Activated CD8-positive, alpha-beta T cell treated with anti-CD3 and anti-CD28 coated beads for 36 hours (primary cell): ENCODE measurements at regions not wholly inside any gene's neighbourhood (a gene's known extent, or its start where the extent isn't known, plus 50 kb on each side); places are given as distances from the start of the nearest gene placed in this dataset.
"Not testable (repeated sequence)": the region's sequence is repeated elsewhere in the genome, so short reads cannot be mapped to it uniquely, and the experiment has no call there.

Experiments
- ATAC-seq: fragments of 200-7000 bp; cut with Tn5 transposase; one replicate; pipeline ENCODE4 v1.10.0; 2021; ENCODE audit warnings: mild to moderate bottlenecking, moderate library complexity
- CTCF ChIA-PET: fragments of 350-600 bp; sonication (Branson Sonifier 250); formaldehyde crosslinking; loops from one replicate; lab custom pipeline; 2021; ENCODE audit warnings: antibody characterized with exemption; lab: Charles Lee
- POLR2A ChIA-PET: fragments of 350-600 bp; sonication (Branson Sonifier 250); formaldehyde crosslinking; loops from one replicate; lab custom pipeline; 2021; ENCODE audit warnings: antibody characterized with exemption; lab: Charles Lee
- DNase-seq: peaks from one replicate; pipeline ENCODE4 v3.0.0-alpha.2; 2020
- H3K27ac Mint-ChIP-seq: one replicate; pipeline ENCODE4 v1.8.0; 2021; ENCODE audit warnings: mild to moderate bottlenecking, mixed read lengths
- H3K27me3 Mint-ChIP-seq: one replicate; pipeline ENCODE4 v1.8.0; 2021; ENCODE audit warnings: mixed read lengths
- H3K36me3 Mint-ChIP-seq: one replicate; pipeline ENCODE4 v1.8.0; 2021; ENCODE audit warnings: low read depth, mixed read lengths
- H3K4me1 Mint-ChIP-seq: one replicate; pipeline ENCODE4 v1.8.0; 2021; ENCODE audit warnings: low read depth, mixed read lengths
- H3K4me3 Mint-ChIP-seq: one replicate; pipeline ENCODE4 v1.8.0; 2021; ENCODE audit warnings: mild to moderate bottlenecking, moderate library complexity, mixed read lengths
- H3K9me3 Mint-ChIP-seq: one replicate; pipeline ENCODE4 v1.8.0; 2021; ENCODE audit warnings: mixed read lengths
- intact Hi-C: fragments of 100-400 bp; cut with micrococcal nuclease; formaldehyde crosslinking; loops from one replicate; pipeline ENCODE4 v1.10.0; 2022
- TF ChIP-seq, protein P1 (sequence below): fragments of 200-600 bp; IDR thresholded peaks from one replicate; pipeline ENCODE4 v1.8.0; 2022; ENCODE audit warnings: antibody characterized with exemption, mild to moderate bottlenecking

GRCh38 chr5:143635146-143635752 is 176.7 kb upstream of the HMHB1 start:
- TF ChIP-seq, protein P1, sequence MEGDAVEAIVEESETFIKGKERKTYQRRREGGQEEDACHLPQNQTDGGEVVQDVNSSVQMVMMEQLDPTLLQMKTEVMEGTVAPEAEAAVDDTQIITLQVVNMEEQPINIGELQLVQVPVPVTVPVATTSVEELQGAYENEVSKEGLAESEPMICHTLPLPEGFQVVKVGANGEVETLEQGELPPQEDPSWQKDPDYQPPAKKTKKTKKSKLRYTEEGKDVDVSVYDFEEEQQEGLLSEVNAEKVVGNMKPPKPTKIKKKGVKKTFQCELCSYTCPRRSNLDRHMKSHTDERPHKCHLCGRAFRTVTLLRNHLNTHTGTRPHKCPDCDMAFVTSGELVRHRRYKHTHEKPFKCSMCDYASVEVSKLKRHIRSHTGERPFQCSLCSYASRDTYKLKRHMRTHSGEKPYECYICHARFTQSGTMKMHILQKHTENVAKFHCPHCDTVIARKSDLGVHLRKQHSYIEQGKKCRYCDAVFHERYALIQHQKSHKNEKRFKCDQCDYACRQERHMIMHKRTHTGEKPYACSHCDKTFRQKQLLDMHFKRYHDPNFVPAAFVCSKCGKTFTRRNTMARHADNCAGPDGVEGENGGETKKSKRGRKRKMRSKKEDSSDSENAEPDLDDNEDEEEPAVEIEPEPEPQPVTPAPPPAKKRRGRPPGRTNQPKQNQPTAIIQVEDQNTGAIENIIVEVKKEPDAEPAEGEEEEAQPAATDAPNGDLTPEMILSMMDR: no peak
- Mint-ChIP-seq H3K27ac (no peak overlapping the region), H3K9me3 (no peaks in the 10 kb centered on the region), H3K27me3 (peaks cover 3% of the 10 kb centered on the region), H3K4me3 (no peak overlapping the region), H3K36me3 (no peaks in the 10 kb centered on the region), H3K4me1 (no peaks in the 10 kb centered on the region)
- DNase-seq (no peak), ATAC-seq (no peak)
- intact Hi-C loops: no loop called here
- ChIA-PET CTCF (interaction anchor here (1.7 kb wide), 1 partner anchor 8 kb away, joined by 5 read pairs; no protein-coding TSS in a partner anchor), POLR2A (no interaction called here)

DNA sequence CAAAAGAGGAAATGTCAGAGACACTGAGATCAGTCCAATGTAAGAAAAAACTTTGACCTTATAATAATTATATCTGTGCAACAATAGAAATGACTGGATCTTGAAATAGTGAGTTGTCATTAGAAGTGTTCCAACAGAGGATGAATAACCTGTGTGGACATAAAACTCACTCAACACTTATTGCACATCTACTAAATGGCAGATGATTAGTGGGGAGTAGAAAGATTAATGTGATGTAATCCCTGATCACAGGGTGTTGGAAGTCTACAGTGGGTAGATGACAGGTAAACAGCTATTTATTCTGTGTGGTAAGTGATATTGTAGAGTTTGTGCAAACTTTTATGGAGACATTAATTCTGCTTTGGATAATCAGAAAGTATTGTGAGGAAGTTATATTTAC is 177.3 kb upstream of the HMHB1 start:
- H3K9me3 Mint-ChIP-seq: no peaks in the 10 kb centered on the region
- no peak overlapping the region for H3K4me3 Mint-ChIP-seq
- intact Hi-C loops: no loop called here
- TF ChIP-seq, protein P1: no peak
- CTCF ChIA-PET: no interaction called here
- no peak for ATAC-seq
- peaks cover 3% of the 10 kb centered on the region for H3K27me3 Mint-ChIP-seq
- no peak for DNase-seq
- POLR2A ChIA-PET: no interaction called here
- no peak overlapping the region for H3K27ac Mint-ChIP-seq
- H3K36me3 Mint-ChIP-seq: no peaks in the 10 kb centered on the region
- H3K4me1 Mint-ChIP-seq: no peaks in the 10 kb centered on the region

GRCh38 chr5:143629871-143630659 is 181.9 kb upstream of the HMHB1 start:
- H3K27ac Mint-ChIP-seq: no peak overlapping the region
- H3K9me3 Mint-ChIP-seq: peaks cover 3% of the 10 kb centered on the region
- no peak overlapping the region for H3K4me3 Mint-ChIP-seq
- ChIA-PET CTCF (no interaction called here), POLR2A (no interaction called here)
- intact Hi-C loops: no loop called here
- no peaks in the 10 kb centered on the region for H3K36me3 Mint-ChIP-seq
- H3K4me1 Mint-ChIP-seq: no peaks in the 10 kb centered on the region
- TF ChIP-seq, protein P1: no peak
- DNase-seq: no peak
- H3K27me3 Mint-ChIP-seq: peaks cover 3% of the 10 kb centered on the region
- ATAC-seq: no peak

DNA sequence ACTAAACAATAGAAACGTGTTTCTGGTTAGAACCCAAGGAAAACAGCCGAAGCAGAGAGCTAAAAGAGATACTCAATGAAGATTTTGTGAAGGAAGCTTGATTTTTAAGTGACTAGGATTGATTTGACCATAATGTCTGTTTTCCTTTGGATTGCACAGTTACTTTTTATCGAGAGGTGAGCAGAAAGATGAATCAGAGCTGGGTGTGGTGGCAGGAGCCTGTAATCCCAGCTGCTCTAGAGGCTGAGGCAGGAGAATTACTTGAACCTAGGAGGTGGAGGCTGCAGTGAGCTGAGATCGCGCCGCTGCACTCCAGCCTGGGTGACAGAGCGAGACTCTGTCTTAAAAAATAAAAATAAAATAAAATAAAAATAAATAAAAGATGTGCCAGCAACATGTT is 186.9 kb upstream of the HMHB1 start:
- CTCF ChIA-PET, H3K27me3 Mint-ChIP-seq, H3K27ac Mint-ChIP-seq, ATAC-seq, H3K36me3 Mint-ChIP-seq, DNase-seq, H3K4me1 Mint-ChIP-seq, H3K9me3 Mint-ChIP-seq, H3K4me3 Mint-ChIP-seq, intact Hi-C loops: not testable (repeated sequence)
- POLR2A ChIA-PET: interaction anchor here (1.5 kb wide), 1 partner anchor 11 kb away, joined by 3 read pairs; no protein-coding TSS in a partner anchor

DNA sequence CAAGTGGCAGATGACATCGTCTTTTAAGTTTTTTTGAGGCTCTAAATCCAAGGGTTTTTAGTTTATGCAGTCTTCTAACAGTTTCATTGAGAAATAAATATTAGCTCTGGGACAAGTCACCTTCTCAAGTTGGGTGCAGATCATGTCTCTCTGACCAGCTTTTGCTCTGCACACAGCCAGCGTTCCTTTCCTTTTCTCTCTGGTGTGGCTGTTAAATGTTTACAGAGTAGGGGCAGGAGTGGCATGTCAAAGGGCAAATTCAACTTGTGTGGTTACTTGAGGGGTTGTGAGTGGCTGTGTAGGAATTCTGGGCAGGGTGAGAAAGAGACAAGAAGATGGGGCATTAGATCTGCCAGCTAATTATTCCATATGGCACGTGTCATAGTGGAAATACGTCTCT is 187.5 kb upstream of the HMHB1 start:
- ATAC-seq (no peak), DNase-seq (no peak)
- peaks cover 2% of the 10 kb centered on the region for H3K27me3 Mint-ChIP-seq
- CTCF ChIA-PET: no interaction called here
- H3K36me3 Mint-ChIP-seq: no peaks in the 10 kb centered on the region
- H3K27ac Mint-ChIP-seq: no peak overlapping the region
- POLR2A ChIA-PET: interaction anchor here (1.5 kb wide), 1 partner anchor 12 kb away, joined by 3 read pairs; no protein-coding TSS in a partner anchor
- peaks cover 3% of the 10 kb centered on the region for H3K9me3 Mint-ChIP-seq
- H3K4me3 Mint-ChIP-seq: no peak overlapping the region
- TF ChIP-seq, protein P1: no peak
- intact Hi-C loops: no loop called here
- H3K4me1 Mint-ChIP-seq: no peaks in the 10 kb centered on the region
